Muscle layer of duodenum (tissue), 2 donors: ENCODE measurements at regions not wholly inside any gene's neighbourhood (a gene's known extent, or its start where the extent isn't known, plus 50 kb on each side); places are given as distances from the start of the nearest gene placed in this dataset.
"Not testable (repeated sequence)": the region's sequence is repeated elsewhere in the genome, so short reads cannot be mapped to it uniquely, and the experiment has no call there.

ENCODE experiments used
- H3K27ac ChIP-seq: one replicate; pipeline ENCODE4 v1.7.0; 2013; ENCODE audit warnings: mild to moderate bottlenecking, low read length
- H3K27me3 ChIP-seq: one replicate; pipeline ENCODE4 v1.7.0; 2013; ENCODE audit warnings: low read depth, mild to moderate bottlenecking, control low read depth, low read length
- H3K36me3 ChIP-seq, 2 donors: one replicate each; pipeline ENCODE4 v1.7.0; 2013; ENCODE audit warnings: low read length in 2 of 2, control low read depth in 1 of 2, mild to moderate bottlenecking in 1 of 2; ENCODE audit not compliant: insufficient read depth in 2 of 2, control insufficient read depth in 1 of 2
- H3K4me1 ChIP-seq, 2 donors: one replicate each; pipeline ENCODE4 v1.7.0; 2013; ENCODE audit warnings: low read length in 2 of 2, mild to moderate bottlenecking in 2 of 2, control low read depth in 1 of 2, moderate library complexity in 1 of 2; ENCODE audit not compliant: insufficient read depth in 2 of 2, control insufficient read depth in 1 of 2
- H3K4me3 ChIP-seq, 2 donors: one replicate each; pipeline ENCODE4 v1.7.0; 2013; ENCODE audit warnings: low read length in 2 of 2, low read depth in 1 of 2, mild to moderate bottlenecking in 1 of 2
- H3K9me3 ChIP-seq, 2 donors: one replicate each; pipeline ENCODE4 v1.7.0; 2013; ENCODE audit warnings: low read length in 2 of 2, control low read depth in 1 of 2, mild to moderate bottlenecking in 1 of 2; ENCODE audit not compliant: control insufficient read depth in 1 of 2
- donor health status: healthy.

- H3K4me3 ChIP-seq: no peak overlapping the region
- no peak overlapping the region for H3K27ac ChIP-seq
- no peaks in the 10 kb centered on the region for H3K27me3 ChIP-seq
- H3K9me3 ChIP-seq: no peaks in the 10 kb centered on the region
- H3K36me3 ChIP-seq: no peaks in the 10 kb centered on the region
- H3K4me1 ChIP-seq: no peaks in the 10 kb centered on the region
These were observed 104.4 kb upstream of the AMZ2 start for GRCh38 chr17:68143425-68143824.

GRCh38 chr17:68145088-68145487 lies 102.8 kb upstream of the AMZ2 start:
- Histone ChIP-seq H3K27me3 (no peaks in the 10 kb centered on the region), H3K9me3 (no peaks in the 10 kb centered on the region), H3K4me3 (no peak overlapping the region), H3K36me3 (no peaks in the 10 kb centered on the region), H3K4me1 (no peaks in the 10 kb centered on the region), H3K27ac (no peak overlapping the region)

GRCh38 chr17:68148936-68149335 lies 98.9 kb upstream of the AMZ2 start:
- H3K27ac ChIP-seq: no peak overlapping the region
- no peaks in the 10 kb centered on the region for H3K4me1 ChIP-seq
- H3K9me3 ChIP-seq: no peaks in the 10 kb centered on the region
- no peaks in the 10 kb centered on the region for H3K27me3 ChIP-seq
- H3K36me3 ChIP-seq: no peaks in the 10 kb centered on the region
- no peak overlapping the region for H3K4me3 ChIP-seq

GRCh38 chr17:68152161-68152571 lies 95.7 kb upstream of the AMZ2 start:
- no peak overlapping the region for H3K27ac ChIP-seq
- no peaks in the 10 kb centered on the region for H3K36me3 ChIP-seq
- H3K4me3 ChIP-seq: no peak overlapping the region
- H3K4me1 ChIP-seq: no peaks in the 10 kb centered on the region
- H3K9me3 ChIP-seq: no peaks in the 10 kb centered on the region
- no peaks in the 10 kb centered on the region for H3K27me3 ChIP-seq

- no peaks in the 10 kb centered on the region for H3K9me3 ChIP-seq
- no peak overlapping the region for H3K27ac ChIP-seq
- H3K4me3 ChIP-seq: no peak overlapping the region
- no peaks in the 10 kb centered on the region for H3K36me3 ChIP-seq
- H3K4me1 ChIP-seq: no peaks in the 10 kb centered on the region
- no peaks in the 10 kb centered on the region for H3K27me3 ChIP-seq
These were observed 92.2 kb upstream of the AMZ2 start for GRCh38 chr17:68155692-68156091.

GRCh38 chr17:68161644-68162428 lies 86.0 kb upstream of the AMZ2 start:
- no peaks in the 10 kb centered on the region for H3K36me3 ChIP-seq
- no peaks in the 10 kb centered on the region for H3K4me1 ChIP-seq
- H3K9me3 ChIP-seq: no peaks in the 10 kb centered on the region
- H3K4me3 ChIP-seq: no peak overlapping the region
- no peak overlapping the region for H3K27ac ChIP-seq
- H3K27me3 ChIP-seq: no peaks in the 10 kb centered on the region

- not testable (repeated sequence) for H3K27me3 ChIP-seq, H3K4me1 ChIP-seq, H3K27ac ChIP-seq, H3K9me3 ChIP-seq, H3K36me3 ChIP-seq
- H3K4me3 ChIP-seq: peak overlapping the region in 1 of 2 donors; percentile 36
These were observed 79.3 kb upstream of the AMZ2 start for GRCh38 chr17:68168273-68169164.

GRCh38 chr17:68169165-68169821 lies 78.5 kb upstream of the AMZ2 start:
- not testable (repeated sequence) for H3K27ac ChIP-seq, H3K4me1 ChIP-seq, H3K27me3 ChIP-seq, H3K9me3 ChIP-seq, H3K36me3 ChIP-seq
- peak overlapping the region in 1 of 2 donors; percentile 36 for H3K4me3 ChIP-seq

GRCh38 chr17:68169840-68170239 lies 78.0 kb upstream of the AMZ2 start:
- Histone ChIP-seq H3K27ac (no peak overlapping the region), H3K9me3 (no peaks in the 10 kb centered on the region), H3K36me3 (no peaks in the 10 kb centered on the region), H3K4me1 (no peaks in the 10 kb centered on the region), H3K4me3 (peak overlapping the region in 1 of 2 donors; percentile 36), H3K27me3 (no peaks in the 10 kb centered on the region)

GRCh38 chr17:68170246-68170645 lies 77.6 kb upstream of the AMZ2 start:
- H3K36me3 ChIP-seq: no peaks in the 10 kb centered on the region
- no peaks in the 10 kb centered on the region for H3K9me3 ChIP-seq
- H3K4me1 ChIP-seq: no peaks in the 10 kb centered on the region
- H3K27ac ChIP-seq: no peak overlapping the region
- H3K27me3 ChIP-seq: no peaks in the 10 kb centered on the region
- H3K4me3 ChIP-seq: no peak overlapping the region

GRCh38 chr17:68172461-68172954 lies 75.3 kb upstream of the AMZ2 start:
- Histone ChIP-seq H3K4me3 (no peak overlapping the region), H3K27me3 (no peaks in the 10 kb centered on the region), H3K27ac (no peak overlapping the region), H3K4me1 (no peaks in the 10 kb centered on the region), H3K9me3 (no peaks in the 10 kb centered on the region), H3K36me3 (no peaks in the 10 kb centered on the region)
